HCT116 (cell line): ENCODE measurements at regions not wholly inside any gene's neighbourhood (a gene's known extent, or its start where the extent isn't known, plus 50 kb on each side); places are given as distances from the start of the nearest gene placed in this dataset.

Experiments used
- ATAC-seq: fragments of 200-7000 bp; cut with Tn5 transposase; 2 replicates; pipeline ENCODE4 v1.9.1; 2020; ENCODE audit warnings: mild to moderate bottlenecking, moderate library complexity
- BruUV-seq: library from RNA; stranded (reverse); fragments of 400-500 nt; replicated peaks from 2 replicates; lab custom pipeline; 2021; lab: Mats Ljungman, UMichigan
- CTCF ChIA-PET: fragments of 300-600 bp; sonication (Branson Sonifier 250); formaldehyde crosslinking; loops from one replicate; lab custom pipeline; 2021; ENCODE audit warnings: antibody characterized with exemption; lab: Charles Lee
- POLR2A ChIA-PET: fragments of 300-600, 350-600 bp; sonication (Branson Sonifier 250); formaldehyde crosslinking; loops from one replicate; lab custom pipeline; 2021; ENCODE audit warnings: antibody characterized with exemption; lab: Charles Lee
- RAD21 ChIA-PET, 2 experiments: fragments of 300-600 bp; sonication (Branson Sonifier 250); formaldehyde crosslinking; loops; one replicate each; lab custom pipeline; 2023; ENCODE audit warnings: low total read pairs in 2 of 2; ENCODE audit not compliant: uncharacterized antibody in 2 of 2, unreplicated experiment in 2 of 2, low non-redundant PET in 1 of 2; lab: Charles Lee
- DNase-seq: peaks from one replicate; pipeline ENCODE4 v3.0.0-alpha.2; 2010; ENCODE audit warnings: low read depth, low spot score
- H2AFZ ChIP-seq: fragments of 200-600 bp; shearing (Covaris generic), sonication (generic); 2 replicates; pipeline ENCODE4 v1.6.1; 2017; ENCODE audit warnings: low read depth, mixed run types, mixed read lengths, antibody characterized with exemption, low read length; ENCODE audit not compliant: poor library complexity, severe bottlenecking
- H3K27ac ChIP-seq: 2 replicates; pipeline ENCODE4 v1.5.1; 2012; ENCODE audit warnings: low read depth, low read length
- H3K27me3 ChIP-seq: fragments of 200-600 bp; sonication (generic); 2 replicates; pipeline ENCODE4 v1.6.1; 2016; ENCODE audit warnings: mixed run types, low read length, mixed read lengths; ENCODE audit not compliant: insufficient read depth
- H3K36me3 ChIP-seq, 2 experiments: fragments of 200-500 bp in 1 of 2; fragments of 200-600 bp in 1 of 2; sonication (Bioruptor generic) in 1 of 2; sonication (generic) in 1 of 2; 2 replicates each; pipeline versions ENCODE4 v1.5.1 to v1.6.1; 2014 to 2016; ENCODE audit warnings: low read length in 2 of 2, inconsistent platforms in 1 of 2, mixed read lengths in 1 of 2, mixed run types in 1 of 2; ENCODE audit not compliant: insufficient read depth in 2 of 2, control insufficient read depth in 1 of 2
- H3K4me1 ChIP-seq, 2 experiments: fragments of 200-600 bp in 1 of 2; sonication (generic) in 1 of 2; 2 replicates each; pipeline versions ENCODE4 v1.5.1 to v1.6.1; 2012 to 2017; ENCODE audit warnings: low read length in 2 of 2, inconsistent platforms in 1 of 2, mild to moderate bottlenecking in 1 of 2, mixed read lengths in 1 of 2, mixed run types in 1 of 2, moderate library complexity in 1 of 2; ENCODE audit not compliant: insufficient read depth in 2 of 2, control insufficient read depth in 1 of 2
- H3K4me2 ChIP-seq: fragments of 200-600 bp; sonication (generic); 2 replicates; pipeline ENCODE4 v1.6.1; 2017; ENCODE audit warnings: mixed run types, low read length, mixed read lengths
- H3K4me3 ChIP-seq, 2 experiments: fragments of 200-600 bp in 1 of 2; sonication (generic) in 1 of 2; replicated peaks in 1 of 2; 2 replicates each; pipeline ENCODE4 v1.5.1; 2011 to 2016; ENCODE audit warnings: low read length in 2 of 2, control low read depth in 1 of 2, low read depth in 1 of 2, mild to moderate bottlenecking in 1 of 2, mixed read lengths in 1 of 2, mixed run types in 1 of 2
- H3K79me2 ChIP-seq: fragments of 200-600 bp; sonication (generic); 2 replicates; pipeline ENCODE4 v1.6.1; 2017; ENCODE audit warnings: mild to moderate bottlenecking, mixed run types, low read length, moderate library complexity, mixed read lengths; ENCODE audit not compliant: insufficient read depth
- H3K9ac ChIP-seq: fragments of 200-600 bp; sonication (generic); 2 replicates; pipeline ENCODE4 v1.6.1; 2016; ENCODE audit warnings: low read length, mixed read lengths
- H3K9me2 ChIP-seq: fragments of 200-600 bp; sonication (generic), shearing (Covaris generic); 2 replicates; pipeline ENCODE4 v1.6.1; 2017; ENCODE audit warnings: mixed run types, mild to moderate bottlenecking, moderate library complexity; ENCODE audit not compliant: insufficient read depth
- H3K9me3 ChIP-seq, 2 experiments: fragments of 200-500 bp in 1 of 2; fragments of 200-600 bp in 1 of 2; sonication (Bioruptor generic) in 1 of 2; sonication (generic) in 1 of 2; 2 replicates each; pipeline ENCODE4 v1.6.1; 2014 to 2017; ENCODE audit warnings: low read length in 2 of 2, mixed read lengths in 2 of 2, inconsistent platforms in 1 of 2, low read depth in 1 of 2, mild to moderate bottlenecking in 1 of 2, mixed run types in 1 of 2, moderate library complexity in 1 of 2; ENCODE audit not compliant: control insufficient read depth in 1 of 2, insufficient read depth in 1 of 2
- H4K20me1 ChIP-seq: fragments of 200-600 bp; sonication (generic), shearing (Covaris generic); 2 replicates; pipeline ENCODE4 v1.6.1; 2017; ENCODE audit warnings: mixed run types, mild to moderate bottlenecking, moderate library complexity; ENCODE audit not compliant: insufficient read depth
- CBX3 ChIP-seq: IDR thresholded peaks from 2 replicates; pipeline ENCODE4 v1.6.1; 2012; ENCODE audit warnings: low read depth
- EGR1 ChIP-seq: IDR thresholded peaks from 2 replicates; pipeline ENCODE4 v1.6.1; 2012; ENCODE audit warnings: low read depth
- EZH2 ChIP-seq: fragments of 200-600 bp; sonication (generic); IDR thresholded peaks from 2 replicates; pipeline ENCODE4 v1.6.1; 2017; ENCODE audit warnings: antibody characterized with exemption, mixed run types
- EZH2phosphoT487 ChIP-seq: fragments of 200-600 bp; IDR thresholded peaks from 2 replicates; pipeline ENCODE4 v1.6.1; 2018; ENCODE audit warnings: antibody characterized with exemption, borderline replicate concordance
- FOSL1 ChIP-seq: IDR thresholded peaks from 2 replicates; pipeline ENCODE4 v1.6.1; 2012; ENCODE audit warnings: low read depth
- RAD21 ChIP-seq: IDR thresholded peaks from 2 replicates; pipeline ENCODE4 v1.6.1; 2012; ENCODE audit warnings: low read depth, mild to moderate bottlenecking
- SIN3A ChIP-seq: IDR thresholded peaks from 2 replicates; pipeline ENCODE4 v1.6.1; 2012; ENCODE audit warnings: low read depth
- TCF7L2 ChIP-seq: IDR thresholded peaks from 2 replicates; pipeline ENCODE4 v1.7.0; 2011; ENCODE audit warnings: borderline replicate concordance, inconsistent platforms; ENCODE audit not compliant: insufficient read depth, insufficient read length; ENCODE audit errors: extremely low read depth
- intact Hi-C: fragments of 100-400 bp; cut with micrococcal nuclease; formaldehyde crosslinking; loops from 2 replicates; pipeline ENCODE4 v1.10.0; 2022
- TF ChIP-seq, protein P1 (sequence below): IDR thresholded peaks from 2 replicates; pipeline ENCODE4 v1.6.1; 2012
- TF ChIP-seq, protein P2 (sequence below): IDR thresholded peaks from 2 replicates; pipeline ENCODE4 v1.6.1; 2011; ENCODE audit warnings: mild to moderate bottlenecking, low read length, moderate library complexity; ENCODE audit not compliant: insufficient replicate concordance; ENCODE audit errors: extremely low read depth
- TF ChIP-seq, protein P3 (sequence below): IDR thresholded peaks from 2 replicates; pipeline ENCODE4 v1.6.1; 2012

DNA sequence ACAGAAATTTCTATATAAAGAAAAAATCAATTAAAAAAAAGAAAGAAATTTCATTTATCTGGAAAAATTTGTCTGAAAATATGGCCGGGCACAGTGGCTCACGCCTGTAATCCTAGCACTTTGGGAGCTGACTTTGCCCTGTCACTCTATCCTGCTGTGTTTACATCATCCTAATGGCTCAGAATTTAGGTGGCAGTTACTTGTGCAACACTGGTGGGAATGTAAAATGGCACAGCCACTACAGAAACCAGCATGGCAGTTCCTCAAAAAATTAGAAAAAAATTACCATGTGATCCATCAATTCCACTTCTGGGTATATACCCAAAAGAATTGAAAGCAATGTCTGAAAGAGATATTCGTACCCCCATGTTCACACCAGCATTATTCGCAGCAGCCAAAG, 405.2 kb upstream of the AUTS2 start:
- intact Hi-C loops = no loop called here
- POLR2A ChIA-PET = no interaction called here
- CTCF ChIA-PET = no interaction called here

More for the DNA sequence above, 405.2 kb upstream of the AUTS2 start:
- ATAC-seq (no peak), DNase-seq (no peak)
- no peaks in the 10 kb centered on the region for H3K79me2 ChIP-seq
- TF ChIP-seq SIN3A = no peak
- TF ChIP-seq CBX3 = no peak
- TF ChIP-seq, protein P1, sequence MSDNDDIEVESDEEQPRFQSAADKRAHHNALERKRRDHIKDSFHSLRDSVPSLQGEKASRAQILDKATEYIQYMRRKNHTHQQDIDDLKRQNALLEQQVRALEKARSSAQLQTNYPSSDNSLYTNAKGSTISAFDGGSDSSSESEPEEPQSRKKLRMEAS = no peak
- no peak for TF ChIP-seq TCF7L2
- no peak for TF ChIP-seq EGR1
- no peak for TF ChIP-seq FOSL1
- no peak for TF ChIP-seq RAD21
- no peak for TF ChIP-seq EZH2
- TF ChIP-seq, protein P2, sequence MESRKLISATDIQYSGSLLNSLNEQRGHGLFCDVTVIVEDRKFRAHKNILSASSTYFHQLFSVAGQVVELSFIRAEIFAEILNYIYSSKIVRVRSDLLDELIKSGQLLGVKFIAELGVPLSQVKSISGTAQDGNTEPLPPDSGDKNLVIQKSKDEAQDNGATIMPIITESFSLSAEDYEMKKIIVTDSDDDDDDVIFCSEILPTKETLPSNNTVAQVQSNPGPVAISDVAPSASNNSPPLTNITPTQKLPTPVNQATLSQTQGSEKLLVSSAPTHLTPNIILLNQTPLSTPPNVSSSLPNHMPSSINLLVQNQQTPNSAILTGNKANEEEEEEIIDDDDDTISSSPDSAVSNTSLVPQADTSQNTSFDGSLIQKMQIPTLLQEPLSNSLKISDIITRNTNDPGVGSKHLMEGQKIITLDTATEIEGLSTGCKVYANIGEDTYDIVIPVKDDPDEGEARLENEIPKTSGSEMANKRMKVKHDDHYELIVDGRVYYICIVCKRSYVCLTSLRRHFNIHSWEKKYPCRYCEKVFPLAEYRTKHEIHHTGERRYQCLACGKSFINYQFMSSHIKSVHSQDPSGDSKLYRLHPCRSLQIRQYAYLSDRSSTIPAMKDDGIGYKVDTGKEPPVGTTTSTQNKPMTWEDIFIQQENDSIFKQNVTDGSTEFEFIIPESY = no peak
- TF ChIP-seq, protein P3, sequence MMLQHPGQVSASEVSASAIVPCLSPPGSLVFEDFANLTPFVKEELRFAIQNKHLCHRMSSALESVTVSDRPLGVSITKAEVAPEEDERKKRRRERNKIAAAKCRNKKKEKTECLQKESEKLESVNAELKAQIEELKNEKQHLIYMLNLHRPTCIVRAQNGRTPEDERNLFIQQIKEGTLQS = no peak
- no peak for TF ChIP-seq EZH2phosphoT487
- no peaks in the 10 kb centered on the region for H3K4me1 ChIP-seq
- BruUV-seq = no TSS peak
- H3K27me3 ChIP-seq = no peaks in the 10 kb centered on the region
- RAD21 ChIA-PET = no interaction called here
- peaks cover 7 to 13% of the 10 kb centered on the region in 2 experiments; a peak in 2 of 4 replicates for H3K9me3 ChIP-seq
- H4K20me1 ChIP-seq = no peaks in the 10 kb centered on the region
- H3K9ac ChIP-seq = no peak overlapping the region
- H3K9me2 ChIP-seq = no peaks in the 10 kb centered on the region
- no peak overlapping the region for H3K27ac ChIP-seq
- no peak overlapping the region for H2AFZ ChIP-seq
- H3K4me3 ChIP-seq = no peak overlapping the region
- no peak overlapping the region for H3K4me2 ChIP-seq
- no peaks in the 10 kb centered on the region for H3K36me3 ChIP-seq
